ENCODE measurements at regions not wholly inside any gene's neighbourhood (a gene's known extent, or its start where the extent isn't known, plus 50 kb on each side); places are given as distances from the start of the nearest gene placed in this dataset.

GRCh38 chr1:207971331-207972219 lies 60.6 kb upstream of the CD34 start:
- no peak for DNase-seq

DNA sequence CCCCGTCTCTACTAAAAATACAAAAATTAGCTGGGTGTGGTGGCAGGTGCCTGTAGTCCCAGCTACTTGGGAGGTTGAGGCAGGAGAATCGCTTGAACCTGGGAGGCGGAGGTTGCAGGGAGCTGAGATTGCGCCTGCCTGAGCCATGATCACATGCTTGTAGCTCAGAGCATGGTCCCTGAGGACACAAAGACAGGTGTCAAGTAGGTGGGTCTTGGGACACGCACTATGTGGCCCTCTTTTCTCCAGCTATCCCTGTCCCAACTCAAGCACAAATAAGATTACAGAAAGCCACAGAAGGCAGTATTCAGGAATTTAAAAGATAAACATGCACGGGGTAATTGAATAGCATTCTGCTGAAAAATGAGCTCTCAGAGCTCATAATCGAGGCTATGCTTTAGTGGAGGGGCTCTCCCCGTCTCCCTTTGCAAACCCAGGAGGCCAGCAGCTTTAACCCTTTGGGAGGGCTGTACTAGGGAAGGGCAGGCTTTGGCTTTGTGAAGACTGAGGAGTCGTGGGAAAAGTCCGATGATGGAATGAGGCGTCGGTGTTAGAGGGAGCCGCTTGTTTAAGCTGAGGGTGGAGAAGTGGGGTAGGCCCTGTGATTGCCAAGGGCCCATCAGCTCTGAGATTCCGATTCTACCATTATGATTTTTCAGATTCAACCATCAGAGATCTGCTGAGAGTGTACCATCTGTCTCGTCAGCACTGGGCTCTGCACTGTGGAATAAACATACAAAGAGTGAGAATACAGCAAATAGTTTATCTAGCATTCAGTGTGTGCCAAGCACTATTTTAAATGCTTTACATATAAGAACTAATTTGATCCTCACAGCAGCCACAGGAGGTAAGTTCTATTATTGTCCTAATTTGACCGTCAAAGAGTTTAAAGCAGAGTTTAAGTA lies 59.7 kb upstream of the CD34 start:
- DNase-seq, result no peak

DNA sequence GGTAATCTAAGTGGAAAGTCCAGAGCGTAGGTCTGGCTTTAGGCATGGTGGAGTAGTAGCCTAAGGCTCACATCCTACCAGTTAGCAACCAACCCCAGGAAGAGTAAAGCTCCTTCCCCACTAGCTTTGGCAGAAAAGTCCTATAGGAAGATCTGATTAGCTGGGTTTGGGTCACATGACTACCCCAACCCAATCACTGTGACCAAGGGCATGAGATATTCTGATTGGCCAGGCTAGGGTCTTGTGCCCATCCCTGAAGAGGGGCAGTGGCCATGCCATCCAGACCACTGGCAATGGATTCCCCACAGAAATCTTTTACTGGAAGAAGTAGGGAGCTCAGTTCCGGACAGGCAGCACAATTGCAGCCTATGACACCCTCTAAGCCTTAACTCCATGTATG lies 58.6 kb upstream of the CD34 start:
- DNase-seq, result no peak

GRCh38 chr1:207968521-207969009 lies 57.6 kb upstream of the CD34 start:
- no peak for DNase-seq

- no peak for DNase-seq
Measured at GRCh38 chr1:207967703-207968102, 56.8 kb upstream of the CD34 start.

GRCh38 chr1:207966521-207966920 lies 55.6 kb upstream of the CD34 start:
- no peak for DNase-seq

DNA sequence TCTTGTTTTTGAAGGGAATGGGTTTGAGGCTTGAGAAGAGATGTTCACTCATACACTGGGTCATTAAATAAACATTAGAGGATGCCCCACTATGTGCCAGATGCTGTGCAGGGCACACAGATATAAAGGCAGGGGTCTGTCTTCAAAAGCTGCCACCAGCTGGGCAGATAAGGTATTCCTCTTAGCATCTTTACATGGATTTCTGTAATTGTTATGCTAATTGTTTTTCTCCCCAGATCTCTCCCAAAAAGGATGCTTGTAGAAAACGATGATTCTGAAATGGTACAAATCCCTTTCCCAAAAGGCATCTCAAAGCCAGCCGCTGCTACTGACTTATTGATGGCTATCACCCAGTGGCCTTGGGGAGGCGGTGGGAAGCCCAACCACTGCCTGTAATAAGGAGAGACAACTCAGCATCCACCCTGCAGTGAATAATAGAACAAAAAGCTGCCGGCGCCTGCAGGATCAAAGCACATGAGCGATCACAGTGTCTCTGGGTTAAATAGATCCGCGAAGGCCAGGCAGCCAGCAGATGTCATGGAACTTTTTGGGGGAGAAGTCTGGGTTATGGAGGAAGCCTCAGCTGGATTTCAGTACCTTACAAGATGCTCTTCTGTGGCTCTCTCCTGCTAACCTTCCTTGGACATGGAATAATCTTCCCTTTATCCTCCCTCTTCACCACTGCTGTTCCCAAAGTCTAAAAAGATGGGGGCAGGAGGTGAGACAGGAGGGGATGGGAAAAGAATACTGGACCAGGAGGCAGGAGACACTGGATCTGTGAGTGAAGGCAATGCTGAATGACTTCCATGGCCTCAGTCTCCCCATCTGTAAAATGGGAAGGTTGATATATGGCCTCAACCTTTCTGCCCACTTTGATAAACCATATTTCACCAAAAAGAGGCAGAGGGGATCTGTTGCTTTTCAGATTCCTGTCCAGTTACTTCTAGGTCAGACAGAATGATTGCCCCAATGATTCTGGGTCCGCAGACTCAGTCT lies 54.8 kb upstream of the CD34 start:
- no peak for DNase-seq

DNA sequence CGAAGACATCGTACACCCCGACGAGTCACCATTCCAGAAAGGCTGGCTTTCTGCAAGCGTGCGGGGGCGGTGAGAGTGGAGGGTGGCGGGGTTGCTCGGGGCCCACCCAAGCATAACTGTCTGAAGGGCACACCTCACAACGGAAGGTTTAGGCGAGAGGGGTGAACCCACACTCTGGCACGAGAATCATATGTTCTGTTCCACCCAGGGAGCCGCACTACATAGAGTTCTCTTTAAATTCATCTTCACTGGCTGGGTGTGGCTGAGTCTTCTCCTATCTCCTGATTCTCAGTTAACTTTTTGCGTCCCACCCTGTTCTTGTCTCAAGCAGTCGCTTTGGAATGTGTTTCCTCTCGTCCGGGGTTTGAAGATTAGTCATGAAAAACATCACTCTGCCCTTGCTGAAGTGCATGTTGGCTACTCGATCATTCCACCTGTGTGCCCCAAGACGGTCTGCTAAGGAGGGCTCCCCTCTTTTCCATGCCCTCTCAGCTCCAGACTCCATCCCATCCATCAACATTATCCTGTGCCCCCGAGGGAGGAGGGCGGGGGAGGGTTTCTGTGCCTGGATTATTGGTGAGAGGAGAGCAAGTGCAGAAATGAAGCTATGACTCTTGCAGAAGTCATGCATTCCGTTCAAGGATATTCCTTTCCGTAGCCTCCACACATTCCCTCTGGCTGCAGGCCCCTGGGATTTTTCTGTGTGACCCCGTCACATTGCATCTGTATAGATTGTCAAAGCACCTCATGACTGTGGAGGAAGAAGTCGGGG lies 53.5 kb upstream of the CD34 start:
- no peak for DNase-seq

GRCh38 chr1:207963427-207964194 lies 52.7 kb upstream of the CD34 start:
- DNase-seq, result peak; percentile 77

DNA sequence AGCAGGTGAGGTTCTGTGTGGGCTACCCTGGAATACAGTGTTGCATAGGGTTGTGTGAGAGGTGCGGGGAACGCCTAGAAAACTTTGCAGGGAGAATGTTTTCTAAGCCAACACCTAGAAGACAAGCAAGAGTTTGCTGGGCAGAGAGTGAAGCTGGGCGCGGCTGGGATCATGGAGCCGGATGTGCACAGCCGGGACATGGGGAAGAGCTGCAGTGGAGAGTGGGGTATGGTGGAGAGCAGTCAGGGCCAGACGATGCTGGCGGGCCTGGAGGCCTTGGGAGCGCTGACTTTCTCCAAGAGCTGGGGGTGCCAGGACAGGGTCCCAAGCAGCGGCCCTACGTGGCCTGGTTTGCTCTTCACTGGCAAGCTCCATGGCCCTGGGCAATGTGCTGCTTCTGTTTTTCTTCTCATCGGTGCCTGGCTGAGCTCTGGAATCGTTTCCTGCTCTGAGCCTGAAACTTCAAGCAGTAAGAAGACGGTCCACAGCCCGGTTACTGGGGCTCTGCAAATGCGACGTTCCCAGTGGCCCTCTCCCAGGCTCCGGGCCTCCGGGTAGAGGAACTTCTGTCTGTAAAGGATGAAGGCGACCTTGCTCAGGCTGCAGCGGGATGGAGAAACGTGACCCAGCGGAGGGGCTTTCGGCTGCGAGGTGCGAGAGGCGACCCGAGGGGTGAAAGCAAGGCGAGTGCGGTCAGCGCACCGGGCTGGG lies 51.9 kb upstream of the CD34 start:
- DNase-seq, result no peak

All from GOT3 (cell line).